GM12878 (cell line): ENCODE measurements at regions not wholly inside any gene's neighbourhood (a gene's known extent, or its start where the extent isn't known, plus 50 kb on each side); places are given as distances from the start of the nearest gene placed in this dataset.
"Not testable (repeated sequence)": the region's sequence is repeated elsewhere in the genome, so short reads cannot be mapped to it uniquely, and the experiment has no call there.

ENCODE experiments used
- ATAC-seq: fragments of 200-7000 bp; cut with Tn5 transposase; 3 replicates; pipeline ENCODE4 v1.9.1; 2020; ENCODE audit warnings: mild to moderate bottlenecking, moderate library complexity
- BruUV-seq: library from RNA; stranded (reverse); fragments of 400-500 nt; replicated peaks from 2 replicates; lab custom pipeline; 2021; lab: Mats Ljungman, UMichigan
- CTCF ChIA-PET: fragments of 300-600 bp; sonication (Branson Sonifier 250); formaldehyde crosslinking; extraction: SDS; loops from one replicate; lab custom pipeline; 2021; ENCODE audit warnings: inconsistent platforms; lab: Yijun Ruan, JAX
- POLR2A ChIA-PET: fragments of 350-600 bp; formaldehyde crosslinking; extraction: SDS; loops from one replicate; lab custom pipeline; 2021; ENCODE audit warnings: inconsistent platforms; lab: Charles Lee
- RAD21 ChIA-PET: fragments of 300-600 bp; sonication (Branson Sonifier 250); formaldehyde crosslinking; loops from one replicate; lab custom pipeline; 2023; ENCODE audit warnings: antibody characterized with exemption; ENCODE audit not compliant: unreplicated experiment; lab: Charles Lee
- SMC1A ChIA-PET: fragments of 300-600 bp; sonication (Branson Sonifier 250); formaldehyde crosslinking; loops from one replicate; lab custom pipeline; 2023; ENCODE audit not compliant: unreplicated experiment, uncharacterized antibody; lab: Charles Lee
- DNase-seq: peaks from one replicate; pipeline ENCODE4 v3.0.0-alpha.2; 2011; ENCODE audit warnings: low read depth, low spot score
- FAIRE-seq: peaks from 3 replicates; lab custom pipeline; 2011; peaks lifted over from hg19 to GRCh38; lab: Jason Lieb, UNC
- H2AFZ ChIP-seq: 2 replicates; pipeline ENCODE4 v1.6.0; 2011; ENCODE audit warnings: low read depth, low read length, control low read depth; ENCODE audit not compliant: control insufficient read depth
- H3K27ac ChIP-seq: 2 replicates; pipeline ENCODE4 v1.5.1; 2011; ENCODE audit warnings: control low read depth; ENCODE audit not compliant: control insufficient read depth, insufficient read depth
- H3K27me3 ChIP-seq, 2 experiments: replicated peaks in 1 of 2; 2 replicates each; pipeline versions ENCODE4 v1.6.0 to v1.6.1; 2011; ENCODE audit warnings: low read length in 1 of 2; ENCODE audit not compliant: control insufficient read depth in 2 of 2, insufficient read depth in 2 of 2
- H3K36me3 ChIP-seq, 2 experiments: 2 replicates each; pipeline ENCODE4 v1.5.1; 2011; ENCODE audit warnings: low read length in 1 of 2; ENCODE audit not compliant: control insufficient read depth in 2 of 2, insufficient read depth in 2 of 2
- H3K4me1 ChIP-seq: 2 replicates; pipeline ENCODE4 v1.6.1; 2011; ENCODE audit warnings: mild to moderate bottlenecking, low read length, moderate library complexity, mixed read lengths; ENCODE audit not compliant: control insufficient read depth, insufficient read depth
- H3K4me2 ChIP-seq: 2 replicates; pipeline ENCODE4 v1.6.0; 2011; ENCODE audit warnings: control low read depth; ENCODE audit not compliant: control insufficient read depth, insufficient read depth
- H3K4me3 ChIP-seq: fragments of 200-600 bp; sonication (generic); 2 replicates; pipeline ENCODE4 v1.5.1; 2016
- H3K79me2 ChIP-seq: 2 replicates; pipeline ENCODE4 v1.6.0; 2011; ENCODE audit warnings: low read length; ENCODE audit not compliant: control insufficient read depth, insufficient read depth
- H3K9ac ChIP-seq: 2 replicates; pipeline ENCODE4 v1.8.0; 2011; ENCODE audit warnings: low read length, control low read depth, mixed read lengths; ENCODE audit not compliant: control insufficient read depth, insufficient read depth
- H3K9me3 ChIP-seq: replicated peaks from 3 replicates; pipeline ENCODE4 v1.5.1; 2011; ENCODE audit warnings: mild to moderate bottlenecking, low read length; ENCODE audit not compliant: control insufficient read depth, insufficient read depth
- H4K20me1 ChIP-seq: 2 replicates; pipeline ENCODE4 v1.6.0; 2011; ENCODE audit not compliant: control insufficient read depth, insufficient read depth
- ASH2L ChIP-seq: fragments of 300-600, 200-600 bp; sonication (generic); IDR thresholded peaks from 2 replicates; pipeline ENCODE4 v1.6.1; 2017; ENCODE audit warnings: low read depth, mild to moderate bottlenecking, borderline replicate concordance
- SMC3 ChIP-seq: IDR thresholded peaks from 2 replicates; pipeline ENCODE4 v1.6.1; 2011; ENCODE audit warnings: low read length, improper control_type of control experiment, borderline replicate concordance
- SUPT20H ChIP-seq: IDR thresholded peaks from 2 replicates; pipeline ENCODE4 v1.6.1; 2011; ENCODE audit warnings: low read depth, mild to moderate bottlenecking, low read length, moderate library complexity, borderline replicate concordance; ENCODE audit not compliant: control insufficient read depth
- WGBS: methylation state at CpG from one replicate; pipeline ENCODE4 v1.1.6; 2016; ENCODE audit warnings: low lambda C conversion rate; ENCODE audit not compliant: insufficient replicate concordance, insufficient coverage; ENCODE audit errors: missing lambda C conversion rate; 5-methylcytosine and 5-hydroxymethylcytosine counted together
- in situ Hi-C: fragments of 300-500 bp; cut with MboI; formaldehyde crosslinking; loops from 9 replicates; pipeline ENCODE4 v1.14.3; 2018; ENCODE audit warnings: mixed read lengths
- intact Hi-C: fragments of 100-400 bp; cut with micrococcal nuclease; formaldehyde crosslinking; loops from one replicate; pipeline ENCODE4 v1.14.2; 2022; ENCODE audit not compliant: unreplicated experiment
- TF ChIP-seq, protein P1 (sequence below): IDR thresholded peaks from 2 replicates; pipeline ENCODE4 v1.6.1; 2012; ENCODE audit warnings: mild to moderate bottlenecking, low read depth, low read length

GRCh38 chr3:30479737-30480136 lies 126.7 kb upstream of the TGFBR2 start:
- H3K9ac ChIP-seq, H2AFZ ChIP-seq, RAD21 ChIA-PET, H3K27me3 ChIP-seq, H3K4me2 ChIP-seq, H3K9me3 ChIP-seq, intact Hi-C loops, in situ Hi-C loops, ATAC-seq, POLR2A ChIA-PET, FAIRE-seq, CTCF ChIA-PET, SMC1A ChIA-PET, BruUV-seq, H3K4me3 ChIP-seq, DNase-seq, H3K36me3 ChIP-seq, H3K27ac ChIP-seq, H3K79me2 ChIP-seq, H4K20me1 ChIP-seq: not testable (repeated sequence)
- H3K4me1 ChIP-seq, result peaks cover 14% of the 10 kb centered on the region
- 78% methylated on average over 2 of the region's 2 CpGs for WGBS

GRCh38 chr3:30480156-30480555 lies 126.2 kb upstream of the TGFBR2 start:
- POLR2A ChIA-PET, H3K9ac ChIP-seq, SMC1A ChIA-PET, H3K9me3 ChIP-seq, ATAC-seq, CTCF ChIA-PET, FAIRE-seq, H4K20me1 ChIP-seq, H3K27me3 ChIP-seq, H3K4me3 ChIP-seq, H2AFZ ChIP-seq, DNase-seq, H3K27ac ChIP-seq, intact Hi-C loops, H3K79me2 ChIP-seq, in situ Hi-C loops, BruUV-seq, RAD21 ChIA-PET, H3K36me3 ChIP-seq, H3K4me2 ChIP-seq: not testable (repeated sequence)
- peaks cover 14% of the 10 kb centered on the region for H3K4me1 ChIP-seq
- 93% methylated on average over 1 of the region's 1 CpG for WGBS

DNA sequence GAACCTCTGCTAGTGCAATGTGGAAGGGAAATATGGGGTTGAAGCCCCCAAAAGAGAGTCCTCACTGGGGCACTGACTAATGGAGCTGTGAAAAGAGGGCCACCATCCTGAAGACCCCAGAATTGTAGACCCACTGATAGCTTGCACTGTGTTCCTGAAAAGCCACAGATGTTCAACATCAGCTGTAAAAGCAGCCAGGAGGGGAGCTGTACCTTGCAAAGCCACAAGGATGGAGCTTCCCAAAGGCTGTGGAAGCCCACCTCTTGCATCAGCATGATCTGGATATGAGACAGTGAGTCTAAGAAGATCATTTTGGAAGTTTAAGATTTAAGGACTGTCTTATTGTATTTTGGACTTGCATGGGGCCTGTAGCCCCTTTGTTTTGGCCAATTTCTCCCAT lies 125.8 kb upstream of the TGFBR2 start:
- H3K4me1 ChIP-seq, result peaks cover 11% of the 10 kb centered on the region
- intact Hi-C loops, result no loop called here
- ChIA-PET POLR2A (no interaction called here), CTCF (no interaction called here), SMC1A (no interaction called here), RAD21 (no interaction called here)
- no peaks in the 10 kb centered on the region; the same call in 2 of the 3 replicates for H3K9me3 ChIP-seq
- H3K4me3 ChIP-seq, result no peak overlapping the region
- H2AFZ ChIP-seq, result no peak overlapping the region
- no peaks in the 10 kb centered on the region for H3K27me3 ChIP-seq
- in situ Hi-C loops, result no loop called here
- FAIRE-seq, result no peak
- H4K20me1 ChIP-seq, result no peaks in the 10 kb centered on the region
- no peak for DNase-seq
- no peak overlapping the region for H3K27ac ChIP-seq
- no peak overlapping the region for H3K9ac ChIP-seq
- ATAC-seq, result no peak
- H3K79me2 ChIP-seq, result no peaks in the 10 kb centered on the region
- no peaks in the 10 kb centered on the region for H3K36me3 ChIP-seq
- H3K4me2 ChIP-seq, result no peak overlapping the region
- no TSS peak for BruUV-seq
- no peak for TF ChIP-seq SMC3
- TF ChIP-seq, protein P1, sequence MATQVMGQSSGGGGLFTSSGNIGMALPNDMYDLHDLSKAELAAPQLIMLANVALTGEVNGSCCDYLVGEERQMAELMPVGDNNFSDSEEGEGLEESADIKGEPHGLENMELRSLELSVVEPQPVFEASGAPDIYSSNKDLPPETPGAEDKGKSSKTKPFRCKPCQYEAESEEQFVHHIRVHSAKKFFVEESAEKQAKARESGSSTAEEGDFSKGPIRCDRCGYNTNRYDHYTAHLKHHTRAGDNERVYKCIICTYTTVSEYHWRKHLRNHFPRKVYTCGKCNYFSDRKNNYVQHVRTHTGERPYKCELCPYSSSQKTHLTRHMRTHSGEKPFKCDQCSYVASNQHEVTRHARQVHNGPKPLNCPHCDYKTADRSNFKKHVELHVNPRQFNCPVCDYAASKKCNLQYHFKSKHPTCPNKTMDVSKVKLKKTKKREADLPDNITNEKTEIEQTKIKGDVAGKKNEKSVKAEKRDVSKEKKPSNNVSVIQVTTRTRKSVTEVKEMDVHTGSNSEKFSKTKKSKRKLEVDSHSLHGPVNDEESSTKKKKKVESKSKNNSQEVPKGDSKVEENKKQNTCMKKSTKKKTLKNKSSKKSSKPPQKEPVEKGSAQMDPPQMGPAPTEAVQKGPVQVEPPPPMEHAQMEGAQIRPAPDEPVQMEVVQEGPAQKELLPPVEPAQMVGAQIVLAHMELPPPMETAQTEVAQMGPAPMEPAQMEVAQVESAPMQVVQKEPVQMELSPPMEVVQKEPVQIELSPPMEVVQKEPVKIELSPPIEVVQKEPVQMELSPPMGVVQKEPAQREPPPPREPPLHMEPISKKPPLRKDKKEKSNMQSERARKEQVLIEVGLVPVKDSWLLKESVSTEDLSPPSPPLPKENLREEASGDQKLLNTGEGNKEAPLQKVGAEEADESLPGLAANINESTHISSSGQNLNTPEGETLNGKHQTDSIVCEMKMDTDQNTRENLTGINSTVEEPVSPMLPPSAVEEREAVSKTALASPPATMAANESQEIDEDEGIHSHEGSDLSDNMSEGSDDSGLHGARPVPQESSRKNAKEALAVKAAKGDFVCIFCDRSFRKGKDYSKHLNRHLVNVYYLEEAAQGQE, result no peak
- TF ChIP-seq ASH2L, result no peak
- no peak for TF ChIP-seq SUPT20H
